ENCODE measurements at regions not wholly inside any gene's neighbourhood (a gene's known extent, or its start where the extent isn't known, plus 50 kb on each side); places are given as distances from the start of the nearest gene placed in this dataset.

GRCh38 chr6:41404182-41404845, 68.9 kb downstream of the NCR2 start:
- H3K4ac ChIP-seq (ENCODE audit: low read depth, low read length), result no peak overlapping the region
- no peak overlapping the region for H2BK12ac ChIP-seq (ENCODE audit: insufficient read length, low read depth, low read length)
- H3K4me2 ChIP-seq (ENCODE audit: insufficient read depth, insufficient read length, low read length), result no peak overlapping the region
- no peak overlapping the region for H4K91ac ChIP-seq (ENCODE audit: insufficient read length, low read depth, low read length)
- no peaks in the 10 kb centered on the region for H3K79me2 ChIP-seq (ENCODE audit: insufficient read depth, low read length)
- H3K56ac ChIP-seq (ENCODE audit: insufficient read length, low read depth, low read length), result no peak overlapping the region
- H3K27ac ChIP-seq (ENCODE audit: insufficient read length, low read depth, low read length), result no peak overlapping the region
- no CpG with 5 or more reads among the region's 5 CpGs for WGBS (ENCODE audit: extremely low coverage, insufficient read length, low lambda C conversion rate)
- no peak overlapping the region for H3K9ac ChIP-seq (ENCODE audit: extremely low read depth, insufficient read length, low read length)
- no peak for TF ChIP-seq CTCF (conservative IDR thresholded peaks at IDR 0.05)
- no peaks in the 10 kb centered on the region for H3K9me3 ChIP-seq (ENCODE audit: control insufficient read depth, low read depth, low read length)
- H3K4me1 Mint-ChIP-seq, result peaks cover 20 to 31% of the 10 kb centered on the region in 2 experiments
- H3K27me3 Mint-ChIP-seq (ENCODE audit: low read depth), result no peaks in the 10 kb centered on the region
- no peak overlapping the region for H4K5ac ChIP-seq (ENCODE audit: insufficient read length, low read depth, low read length)
- no peak overlapping the region for H3K23ac ChIP-seq (ENCODE audit: insufficient read length, low read depth, low read length)
- no peak overlapping the region for H3K18ac ChIP-seq (ENCODE audit: insufficient read length, low read depth, low read length)
- no peak overlapping the region for H3T11ph ChIP-seq (ENCODE audit: low read length)
- no peaks in the 10 kb centered on the region; a peak in 2 of 7 replicates for H3K36me3 Mint-ChIP-seq (ENCODE audit: insufficient read depth in 1 of 3, low read depth in 3 of 3)
- peaks cover 10% of the 10 kb centered on the region for H3K23me2 ChIP-seq (ENCODE audit: insufficient read length, low read depth, low read length, poor library complexity, severe bottlenecking)
- no peak overlapping the region for H4K8ac ChIP-seq (replicated peaks; ENCODE audit: insufficient read length, low read depth, low read length)
- no peak overlapping the region for H3K27ac Mint-ChIP-seq
- H3K9me3 Mint-ChIP-seq, result peaks cover 8 to 12% of the 10 kb centered on the region in 2 experiments; a peak in 4 of 5 replicates
- H3K27me3 ChIP-seq (ENCODE audit: insufficient read depth, low read length), result peaks cover 50% of the 10 kb centered on the region
- H4K20me1 ChIP-seq (ENCODE audit: control insufficient read depth, insufficient read depth, insufficient read length), result no peaks in the 10 kb centered on the region
- H3K4me3 Mint-ChIP-seq, result no peak overlapping the region
- no peak for DNase-seq
- no peak overlapping the region for H3K14ac ChIP-seq (ENCODE audit: insufficient read depth, low read length)
- H2BK15ac ChIP-seq (ENCODE audit: low read depth, low read length), result no peak overlapping the region
- H2BK5ac ChIP-seq (ENCODE audit: insufficient read length, low read length), result no peak overlapping the region
- H2AFZ ChIP-seq (ENCODE audit: low read length), result no peak overlapping the region
- H2BK120ac ChIP-seq (ENCODE audit: low read depth, low read length, poor library complexity, severe bottlenecking), result no peak overlapping the region
- H2BK20ac ChIP-seq (ENCODE audit: low read depth, low read length, poor library complexity, severe bottlenecking), result no peak overlapping the region
- H3K4me1 ChIP-seq (ENCODE audit: insufficient read depth, low read length), result no peaks in the 10 kb centered on the region
- no peak overlapping the region for H2AK5ac ChIP-seq (ENCODE audit: insufficient read length, low read length)
- H3K79me1 ChIP-seq (ENCODE audit: insufficient read depth, low read depth, low read length, poor library complexity, severe bottlenecking), result no peaks in the 10 kb centered on the region
